HUDEP-2 (cell line): ENCODE measurements at regions not wholly inside any gene's neighbourhood (a gene's known extent, or its start where the extent isn't known, plus 50 kb on each side); places are given as distances from the start of the nearest gene placed in this dataset.

Source experiments
- DNase-seq, 76 experiments: peaks; one replicate each; lab custom pipeline; 2025; ENCODE audit not compliant: unreplicated experiment in 76 of 76; lab: John Stamatoyannopoulos, UW

DNA sequence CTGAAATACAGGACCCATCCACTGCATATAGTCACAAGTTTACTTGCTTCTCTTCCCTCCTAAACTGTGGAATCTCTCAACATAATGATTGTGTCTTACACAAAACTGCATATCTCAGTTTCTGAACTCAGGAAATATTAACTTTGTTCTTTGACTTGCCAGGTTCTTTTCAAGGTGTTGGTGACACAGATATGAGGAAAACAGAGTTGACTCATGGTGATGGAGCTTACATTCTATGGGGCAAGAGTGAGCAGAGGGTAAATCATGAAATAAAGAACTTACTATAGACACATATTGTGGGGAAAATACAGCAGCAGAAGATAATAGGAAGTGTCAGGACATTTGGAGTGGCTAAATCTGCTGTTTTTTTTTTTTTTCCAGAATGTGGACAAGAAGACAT, 72.5 kb upstream of the IGFBP3 start:
- DNase-seq = no peak

DNA sequence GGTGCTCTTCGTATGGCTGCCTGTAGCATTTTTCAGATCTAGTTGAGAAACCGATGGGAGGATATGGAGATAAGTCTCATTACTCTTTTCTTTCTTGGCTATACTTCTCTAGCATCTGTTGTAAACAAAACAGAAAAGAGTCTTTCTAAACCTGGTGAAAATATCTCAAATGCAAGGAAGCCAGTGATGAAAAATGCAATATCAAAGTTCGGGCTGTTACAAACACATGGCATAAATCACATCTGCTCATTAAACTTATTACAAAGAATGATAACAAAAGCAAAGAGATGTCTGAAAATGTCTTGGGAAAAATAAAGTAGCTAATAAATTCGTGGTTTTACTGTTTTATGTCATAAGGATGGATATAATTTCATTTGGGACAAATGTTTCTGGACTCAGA, 71.8 kb upstream of the IGFBP3 start:
- no peak for DNase-seq

DNA sequence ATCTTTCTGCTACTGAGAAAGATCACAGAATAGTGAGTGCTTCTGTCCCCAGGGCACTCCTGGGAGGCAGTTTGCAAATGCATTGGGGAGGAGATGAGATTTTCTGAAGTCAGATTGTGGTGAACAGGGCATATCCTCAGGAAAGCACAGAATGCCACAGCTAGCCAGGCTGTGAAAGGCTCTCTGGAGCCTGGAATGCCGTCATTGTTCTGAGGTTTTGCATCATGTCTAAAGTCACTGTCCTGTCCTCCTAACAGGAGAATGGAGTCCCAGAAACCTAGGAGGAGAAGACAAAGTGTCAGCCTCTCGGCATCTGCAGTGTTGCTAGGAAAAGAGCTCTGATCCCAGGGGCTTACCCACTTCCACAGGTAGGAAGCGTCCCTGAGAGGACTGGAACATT, 69.2 kb upstream of the IGFBP3 start:
- no peak for DNase-seq

DNA sequence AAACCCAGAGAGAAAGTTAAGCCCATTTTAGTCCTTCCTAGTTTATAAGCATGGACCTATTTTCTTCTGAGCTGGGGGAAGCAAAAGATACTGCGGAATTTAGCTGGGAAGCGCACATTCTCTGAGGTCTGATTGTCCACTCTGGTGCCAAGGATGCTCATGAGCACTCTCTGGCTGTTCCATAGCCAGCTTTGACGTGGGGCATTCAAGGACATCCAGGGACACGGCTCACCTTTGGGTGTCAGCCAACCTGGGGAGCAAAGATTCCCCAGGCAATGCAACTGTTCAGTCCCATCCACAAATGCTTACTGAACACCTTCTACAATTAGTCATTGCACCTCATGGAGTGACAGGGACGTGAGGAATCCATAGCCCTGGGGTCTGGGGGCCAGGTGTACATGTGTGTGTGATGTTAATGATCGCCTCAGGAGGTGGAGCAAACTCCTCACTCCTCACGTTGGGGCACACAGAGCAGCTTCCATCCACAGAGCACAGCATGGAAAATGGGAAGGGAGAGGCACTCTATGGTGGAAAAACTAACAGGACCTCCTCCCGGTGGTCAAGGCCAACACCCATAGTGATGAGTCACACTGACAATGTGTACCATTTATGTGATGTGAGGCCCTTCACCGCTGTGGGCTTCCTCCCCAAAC, 67.5 kb upstream of the IGFBP3 start:
- DNase-seq = no peak

DNA sequence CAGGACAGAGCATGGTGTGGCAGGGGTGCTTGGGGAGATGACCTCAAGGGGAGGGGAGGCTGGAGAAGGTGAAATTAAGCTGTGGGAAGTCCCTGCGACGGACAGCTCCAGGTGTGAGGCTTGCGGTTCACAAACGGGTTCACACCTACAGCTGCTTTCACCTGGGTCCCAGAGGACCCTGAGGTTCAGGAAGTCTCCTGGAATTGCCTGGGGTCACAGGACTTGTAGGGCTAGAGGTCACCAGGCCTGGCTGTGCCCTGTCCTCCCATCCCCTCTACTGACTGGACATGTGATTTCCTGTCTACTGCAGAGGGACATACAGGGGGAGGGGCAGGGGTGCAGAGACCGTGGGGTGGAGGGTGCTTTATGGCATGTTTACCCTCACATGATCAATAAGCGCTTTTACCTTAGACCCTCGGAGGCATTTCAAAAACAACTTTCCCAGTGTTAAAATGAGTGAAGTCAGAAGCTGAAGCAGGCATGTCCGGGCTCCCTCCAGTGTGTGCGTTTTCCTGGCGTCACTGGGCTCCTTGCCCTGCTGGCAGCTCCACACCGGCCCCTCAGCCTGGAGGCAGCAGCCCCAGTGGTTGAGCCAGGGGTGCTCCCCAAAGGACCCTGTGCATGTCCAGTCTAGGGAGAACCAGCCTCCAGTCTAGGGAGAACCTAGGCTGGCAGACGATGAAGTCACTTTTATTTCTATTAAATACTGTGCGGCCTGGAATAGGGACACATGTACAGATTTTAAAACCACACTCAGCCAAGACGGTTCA, 66.6 kb upstream of the IGFBP3 start:
- no peak for DNase-seq

DNA sequence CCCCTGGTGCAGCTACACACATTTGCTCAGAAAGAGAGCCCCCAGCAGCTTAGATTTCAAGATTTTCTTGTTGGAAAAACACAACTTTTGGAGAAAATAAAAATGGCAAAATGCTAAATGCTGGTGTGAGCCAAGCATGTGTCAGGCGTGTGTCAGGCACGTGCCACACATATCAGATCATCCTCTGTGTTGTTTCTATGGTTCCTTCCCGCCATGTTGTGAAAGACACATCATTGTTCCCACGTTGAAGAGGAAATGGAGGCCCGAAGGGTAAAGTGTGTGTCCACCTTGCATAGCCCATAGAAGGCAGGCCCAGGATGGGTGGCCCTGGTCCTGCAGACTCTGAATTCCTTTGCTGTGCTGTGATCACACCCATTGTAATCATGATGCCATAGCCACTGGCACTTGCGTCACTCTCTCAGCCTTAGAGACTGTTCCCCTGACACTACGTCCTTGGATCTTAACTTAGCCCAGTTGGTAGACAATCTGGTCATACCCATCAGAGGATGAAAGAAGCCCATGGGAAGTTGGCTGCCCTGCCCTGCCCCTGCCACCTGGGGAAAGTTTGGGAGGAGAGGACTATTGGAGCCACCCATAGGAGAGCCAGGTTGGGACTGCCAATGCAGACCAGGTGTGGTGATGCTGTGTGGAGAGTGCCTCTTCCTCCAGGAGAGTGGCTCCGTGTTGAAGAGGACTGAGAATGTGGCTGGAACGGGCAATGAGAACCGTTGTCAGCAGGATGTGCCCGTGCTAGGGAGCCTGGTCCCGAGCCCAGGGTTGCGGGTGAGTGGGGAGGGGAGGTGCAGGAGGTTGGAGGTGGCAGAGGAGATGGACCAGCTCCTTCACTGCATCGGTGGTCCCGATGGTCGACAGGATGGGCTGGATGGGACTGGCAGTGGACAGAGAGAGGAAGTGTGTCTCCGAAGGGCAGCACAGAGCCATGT, 65.6 kb upstream of the IGFBP3 start:
- DNase-seq = no peak

DNA sequence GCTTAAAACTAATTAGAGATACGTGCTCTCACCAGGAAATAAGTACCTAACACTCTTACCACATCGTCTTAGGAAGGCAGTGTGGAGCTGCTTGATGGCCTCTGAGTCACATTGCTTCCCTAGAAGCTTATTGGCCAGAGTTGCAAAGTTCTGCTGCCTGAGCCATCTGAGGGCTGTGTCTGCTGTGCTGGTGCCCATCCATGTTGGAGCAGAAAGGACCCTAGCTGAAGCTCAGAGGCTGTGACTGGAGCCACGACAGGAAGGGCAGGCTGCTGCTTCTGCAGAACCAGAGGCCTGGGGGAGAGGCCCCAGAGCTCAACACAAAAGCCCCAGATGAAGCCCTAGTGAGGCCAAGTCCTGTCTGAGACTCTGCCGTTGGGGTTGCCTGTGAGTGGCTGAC, 64.8 kb upstream of the IGFBP3 start:
- no peak for DNase-seq

DNA sequence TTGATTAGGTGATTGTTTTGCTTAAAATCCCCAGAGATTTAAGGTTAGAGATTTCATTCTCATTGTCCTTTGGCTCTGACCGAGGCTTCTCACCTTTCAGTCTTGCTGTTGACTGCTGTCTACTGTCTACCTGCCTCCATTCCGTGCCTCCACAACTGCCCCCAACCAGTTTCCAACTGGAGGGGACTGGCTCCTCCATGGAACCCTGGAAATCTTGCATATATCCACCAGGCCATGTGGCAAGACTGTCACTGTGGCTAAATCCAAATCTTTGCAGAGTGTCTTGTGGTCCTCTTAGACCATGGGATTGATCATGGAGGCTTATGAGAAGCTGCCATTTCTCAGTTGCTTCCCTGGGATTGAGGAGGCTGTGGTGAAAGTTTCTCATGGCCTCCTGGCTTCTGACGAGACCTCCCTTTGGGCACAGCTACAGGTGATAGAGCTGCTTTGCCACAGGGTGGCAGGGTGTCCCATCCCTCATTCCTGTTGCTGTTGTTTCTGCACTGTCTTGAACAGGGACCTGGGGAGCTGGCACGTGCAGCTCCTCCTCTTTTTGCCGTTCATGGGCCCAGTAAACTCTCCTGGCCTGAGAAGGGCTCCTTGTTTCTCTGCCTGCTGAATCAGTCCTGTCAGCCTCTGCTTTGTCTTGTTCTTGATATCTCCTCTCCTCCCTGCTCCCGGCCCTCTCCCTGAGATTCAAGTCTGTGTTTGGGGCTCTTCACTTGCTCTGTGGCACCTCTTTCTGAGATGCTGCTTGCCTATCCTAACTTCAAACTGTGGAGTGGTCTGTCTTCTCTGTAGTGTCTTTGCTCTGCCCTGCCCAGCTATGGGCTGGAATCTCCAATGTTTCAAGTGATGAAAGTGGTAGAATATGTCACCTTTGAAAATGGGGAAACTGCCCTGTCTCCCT, 63.6 kb upstream of the IGFBP3 start:
- DNase-seq = no peak

DNA sequence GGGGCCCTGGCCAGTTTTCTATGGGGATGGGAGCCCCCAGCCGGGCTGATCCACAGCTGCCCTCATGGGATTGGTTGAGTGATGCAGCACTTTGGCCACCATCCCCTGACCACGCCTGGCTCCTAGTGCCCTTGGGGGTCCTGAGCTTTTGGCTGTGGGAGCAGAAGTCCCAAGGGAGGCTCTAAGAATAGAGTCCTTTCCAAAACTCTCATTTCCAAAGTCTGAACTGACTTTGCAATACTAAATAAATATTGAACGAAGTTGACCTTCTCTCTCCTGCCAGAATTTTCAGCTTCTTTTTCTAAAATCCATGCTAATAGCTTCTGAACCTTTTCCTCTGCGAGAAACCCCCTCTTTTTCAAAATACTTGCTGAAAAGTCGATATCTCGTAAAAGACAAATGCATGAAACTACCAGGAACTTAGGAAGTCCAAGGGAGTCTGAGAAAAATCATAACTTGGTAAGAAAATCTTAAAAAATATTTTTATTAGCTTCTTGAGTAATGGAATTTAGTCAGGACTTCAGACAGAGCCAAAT, 62.7 kb upstream of the IGFBP3 start:
- DNase-seq = no peak

DNA sequence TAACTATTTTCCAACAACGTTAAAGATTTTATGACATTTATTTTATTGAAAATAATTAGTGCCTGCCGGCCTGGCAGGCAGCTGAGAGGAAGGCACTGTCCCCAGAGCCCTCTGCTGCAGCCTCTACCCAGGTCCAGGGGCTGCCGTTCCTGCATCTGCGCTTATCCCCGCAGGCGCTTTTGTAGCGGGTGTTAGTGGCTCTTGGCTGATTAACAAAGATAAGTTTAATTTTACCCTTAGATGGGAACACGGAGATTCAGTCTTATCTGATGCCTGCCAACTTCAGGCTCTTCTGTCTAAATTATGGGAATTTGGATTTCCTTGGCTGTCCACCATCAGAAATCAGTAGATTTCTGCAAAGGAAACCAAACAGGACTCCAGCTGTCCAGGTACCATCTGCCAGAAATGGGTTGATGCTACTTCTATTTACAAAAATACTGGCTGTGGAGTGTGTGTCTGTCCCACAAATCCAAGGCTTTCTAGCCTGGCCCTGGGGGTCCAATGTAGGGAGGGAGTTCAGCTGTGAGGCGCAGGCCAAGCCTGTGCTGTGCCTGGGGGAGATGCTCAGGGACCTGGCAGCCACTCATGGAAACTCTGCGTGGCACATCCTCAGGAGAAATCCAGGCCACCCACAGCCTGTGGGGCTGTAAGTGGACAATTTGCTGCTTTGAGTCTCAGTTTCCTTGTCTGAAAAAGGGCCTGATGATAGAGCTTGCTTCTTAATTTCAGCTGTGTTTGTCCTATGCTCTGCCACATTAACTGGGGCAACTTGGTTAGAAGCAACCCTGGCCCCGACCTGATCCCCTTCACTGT, 62.0 kb upstream of the IGFBP3 start:
- no peak for DNase-seq

DNA sequence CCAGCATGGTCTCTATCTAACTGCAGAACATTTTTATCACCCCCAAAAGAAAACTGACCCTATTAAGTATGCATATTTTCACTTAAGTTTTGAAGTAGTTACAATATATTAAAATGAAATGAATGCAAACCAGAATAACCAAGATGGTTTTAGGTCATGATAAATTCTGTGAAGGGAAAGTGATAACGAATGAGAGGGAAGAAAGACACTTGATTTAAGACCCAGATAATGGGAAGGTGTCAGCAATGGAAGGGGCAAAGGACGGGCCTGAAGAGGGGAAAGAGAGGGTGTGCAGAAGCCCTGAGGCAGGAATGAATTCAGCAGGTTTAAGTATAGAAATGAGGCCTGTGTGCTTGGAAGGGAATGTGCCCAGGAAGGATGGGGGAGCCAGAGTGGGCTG, 61.1 kb upstream of the IGFBP3 start:
- DNase-seq = no peak

DNA sequence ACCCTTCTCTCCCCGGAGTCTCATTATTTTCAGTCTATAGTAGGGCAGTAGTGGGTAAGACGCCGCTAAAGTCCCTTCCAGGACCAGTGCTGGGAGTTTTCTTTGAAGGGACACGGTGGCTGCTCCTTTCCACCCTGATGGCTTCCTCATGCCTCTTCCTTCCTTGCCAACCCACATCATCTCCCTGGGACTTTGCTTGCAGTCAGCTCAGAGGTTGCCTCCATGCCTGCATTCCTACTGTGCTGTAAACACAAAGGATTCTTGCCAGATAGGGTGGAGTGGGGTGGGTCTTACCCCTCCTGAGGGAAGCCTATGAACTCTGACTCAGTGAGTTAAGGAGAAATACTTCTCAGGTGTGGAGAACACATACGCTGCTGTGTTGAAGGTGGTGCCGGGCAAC, 59.9 kb upstream of the IGFBP3 start:
- no peak for DNase-seq

DNA sequence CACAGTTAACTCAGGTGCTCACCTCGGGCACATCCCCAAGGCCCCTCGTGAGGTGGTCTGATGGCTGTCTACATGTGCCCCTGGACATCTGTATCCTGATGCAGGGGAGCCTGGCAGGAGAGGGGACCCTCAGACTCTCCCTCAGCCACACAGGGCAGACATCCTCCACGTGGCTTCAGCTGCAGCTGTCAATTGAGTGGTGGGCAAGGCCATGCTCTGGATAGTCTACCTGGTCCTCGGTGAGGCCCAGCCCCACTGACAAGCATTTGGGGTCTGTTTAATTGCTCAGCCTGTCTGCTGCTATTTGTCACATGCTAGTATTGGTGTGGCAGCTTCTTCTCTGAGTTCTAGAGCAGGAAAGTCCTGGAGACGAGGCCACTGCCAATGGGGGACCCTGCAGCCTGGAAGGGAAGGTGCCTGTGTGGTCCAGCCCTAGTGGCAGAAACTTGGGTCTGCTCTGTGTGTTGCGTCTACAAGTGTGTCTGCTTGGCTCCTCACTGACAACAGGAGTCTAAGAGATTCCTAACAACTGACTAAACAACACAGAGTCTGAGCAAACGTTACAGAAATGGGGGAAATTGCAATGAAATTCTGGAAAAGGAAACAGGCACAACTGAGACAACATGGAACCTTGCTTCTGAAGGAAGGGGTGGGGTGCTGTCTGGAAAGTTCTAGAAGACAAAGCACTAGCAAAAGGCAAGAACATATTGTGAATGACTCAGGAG, 59.3 kb upstream of the IGFBP3 start:
- DNase-seq = no peak

DNA sequence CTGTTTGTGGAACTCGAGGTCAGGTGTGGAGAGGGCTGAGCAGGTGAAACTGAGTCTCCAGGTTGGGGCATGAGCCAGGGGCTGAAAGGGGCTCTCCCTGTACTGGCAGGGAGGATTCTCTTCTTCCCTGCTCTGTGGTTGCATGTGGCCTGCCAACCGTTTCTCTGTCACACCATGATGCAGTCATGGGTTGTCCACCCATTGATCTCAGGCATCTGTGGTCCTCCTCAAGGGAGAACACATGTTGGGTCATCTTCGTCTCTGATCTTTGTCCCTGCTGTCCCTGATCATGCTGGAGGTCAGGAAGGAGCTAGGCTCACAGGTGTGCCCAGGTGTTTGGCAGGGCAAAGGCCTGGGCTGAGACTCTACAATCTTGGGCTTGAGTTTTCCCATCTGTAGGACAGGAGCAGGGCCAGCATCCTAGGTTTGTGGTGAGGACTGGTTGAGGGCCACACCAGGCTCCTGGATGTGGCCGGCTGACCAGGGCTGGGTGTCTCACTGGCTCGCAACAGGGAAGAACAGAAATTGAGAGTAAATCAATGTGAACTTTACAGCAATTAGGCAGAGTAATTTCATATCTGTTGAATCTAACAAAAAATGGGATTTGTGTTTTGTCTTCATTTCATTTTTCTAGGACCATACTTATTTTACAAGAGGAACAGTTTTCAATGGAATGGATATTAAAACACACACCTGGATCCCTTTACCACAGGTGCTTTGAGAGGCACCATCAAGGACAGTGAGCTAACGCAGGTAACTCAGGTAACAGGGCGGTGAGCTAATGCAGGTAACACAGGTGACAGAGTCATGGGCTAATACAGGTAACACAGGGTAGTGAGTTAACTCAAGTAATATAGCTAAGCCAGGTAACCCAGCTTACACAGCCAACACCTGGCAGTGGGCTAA, 58.5 kb upstream of the IGFBP3 start:
- DNase-seq = no peak

DNA sequence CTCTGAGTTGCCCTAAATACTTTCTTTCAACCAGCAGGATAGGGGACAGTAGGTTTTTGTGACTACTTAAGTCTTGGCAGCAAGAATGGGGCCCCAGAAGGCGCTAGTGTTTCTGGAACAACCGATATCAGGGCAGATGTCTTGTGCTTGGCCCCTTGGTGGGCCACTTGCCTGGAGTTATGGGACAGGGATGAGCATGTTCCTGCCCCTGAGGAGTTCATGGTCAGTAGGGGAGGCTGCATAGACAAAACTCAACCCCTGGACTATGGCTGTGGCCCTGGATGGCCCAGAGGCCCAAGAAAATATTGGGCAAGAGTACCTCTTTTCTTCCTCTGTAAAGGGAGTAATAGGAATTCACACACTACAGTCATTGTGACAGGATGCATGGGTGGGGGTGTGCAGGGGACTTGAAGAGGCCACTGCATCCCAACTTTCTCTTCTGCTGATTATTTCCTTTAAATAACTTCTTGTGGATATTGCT, 57.7 kb upstream of the IGFBP3 start:
- DNase-seq = no peak

DNA sequence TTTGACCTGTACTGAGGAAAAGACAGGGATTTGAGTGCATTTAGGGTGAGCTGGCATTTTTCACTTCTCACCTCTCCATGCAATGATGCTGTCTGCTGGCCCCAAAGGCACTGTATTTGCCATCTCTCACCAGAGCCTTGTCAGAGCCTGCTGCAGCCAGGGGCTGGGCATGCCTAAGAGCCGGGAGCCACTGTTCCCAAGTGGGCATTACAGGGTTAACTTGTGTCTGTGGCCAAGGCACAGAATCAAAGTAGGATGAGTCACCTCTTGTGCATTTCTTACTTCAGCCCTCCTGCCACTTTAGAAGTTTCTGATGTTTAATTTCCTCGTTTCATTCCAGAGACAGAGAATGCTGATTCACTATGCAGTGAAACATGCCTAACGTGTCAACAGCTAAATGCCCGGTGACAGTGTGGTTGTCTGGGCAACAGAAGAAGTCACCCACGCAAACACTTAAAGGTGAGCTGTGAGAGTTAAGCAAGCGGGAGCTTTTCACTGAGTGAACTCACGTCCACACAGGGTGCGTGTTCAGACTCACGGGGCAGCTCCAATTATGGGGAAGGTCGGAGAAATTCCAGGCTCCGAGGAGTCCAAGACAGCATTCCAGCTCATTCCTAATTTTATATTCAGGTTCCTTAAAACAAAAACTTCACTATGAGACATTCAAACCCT, 57.1 kb upstream of the IGFBP3 start:
- no peak for DNase-seq

DNA sequence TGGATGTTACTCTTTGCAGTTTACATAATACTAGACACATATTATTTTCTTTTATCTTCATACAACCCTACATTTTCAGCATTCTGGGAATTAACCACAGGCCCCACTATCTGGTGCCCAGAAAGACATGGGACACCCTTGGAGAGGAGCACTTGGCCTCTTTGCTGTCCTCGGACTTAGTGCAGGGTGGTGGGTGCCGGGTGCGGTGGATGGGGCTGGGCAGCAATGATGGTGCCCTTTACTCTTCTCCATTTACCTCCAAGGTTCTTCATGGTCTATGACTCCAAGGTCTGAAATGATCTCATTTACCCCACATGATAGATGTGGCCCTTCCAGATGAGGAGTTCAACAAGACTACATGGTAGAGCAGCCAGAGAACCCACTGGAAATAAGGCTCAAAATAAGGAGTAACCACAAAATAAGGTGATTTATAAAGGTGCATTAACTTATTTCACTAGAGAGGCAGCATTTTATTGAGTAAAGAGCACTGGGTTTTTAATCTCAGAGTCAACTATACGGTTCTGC, 56.2 kb upstream of the IGFBP3 start:
- DNase-seq = no peak
